GM18907 (cell line): ENCODE measurements at regions not wholly inside any gene's neighbourhood (a gene's known extent, or its start where the extent isn't known, plus 50 kb on each side); places are given as distances from the start of the nearest gene placed in this dataset.
A peak's percentile ranks its signal among the peaks of the same experiment; 100 is the strongest.
"Not testable (repeated sequence)": the region's sequence is repeated elsewhere in the genome, so short reads cannot be mapped to it uniquely, and the experiment has no call there.

Experiments used
- ATAC-seq: cut with Tn5 transposase; IDR thresholded peaks from one replicate; pipeline ENCODE4 v1.9.1; 2021; ENCODE audit warnings: mild to moderate bottlenecking, moderate library complexity; ENCODE audit not compliant: unreplicated experiment

GRCh38 chr9:2425676-2426075 lies 195.9 kb upstream of the VLDLR start:
- no peak for ATAC-seq

GRCh38 chr9:2427120-2427891 lies 194.3 kb upstream of the VLDLR start:
- no peak for ATAC-seq

GRCh38 chr9:2439957-2440356 lies 181.6 kb upstream of the VLDLR start:
- no peak for ATAC-seq

GRCh38 chr9:2443933-2444332 lies 177.7 kb upstream of the VLDLR start:
- not testable (repeated sequence) for ATAC-seq

GRCh38 chr9:2448193-2448738 lies 173.3 kb upstream of the VLDLR start:
- ATAC-seq, result no peak

- ATAC-seq, result no peak
Observed at GRCh38 chr9:2453106-2453505, 168.5 kb upstream of the VLDLR start.

- no peak for ATAC-seq
Observed at GRCh38 chr9:2453701-2454100, 167.9 kb upstream of the VLDLR start.

GRCh38 chr9:2459756-2460155 lies 161.8 kb upstream of the VLDLR start:
- ATAC-seq, result no peak

GRCh38 chr9:2461892-2462291 lies 159.7 kb upstream of the VLDLR start:
- no peak for ATAC-seq

- no peak for ATAC-seq
Observed at GRCh38 chr9:2464624-2465023, 157.0 kb upstream of the VLDLR start.

GRCh38 chr9:2465516-2465915 lies 156.1 kb upstream of the VLDLR start:
- ATAC-seq, result no peak

- ATAC-seq, result peak; percentile 99
Observed at GRCh38 chr9:2465921-2466460, 155.6 kb upstream of the VLDLR start.

- ATAC-seq, result no peak
Observed at GRCh38 chr9:2466703-2467102, 154.9 kb upstream of the VLDLR start.

GRCh38 chr9:2469681-2470221 lies 151.8 kb upstream of the VLDLR start:
- ATAC-seq, result no peak

- no peak for ATAC-seq
Observed at GRCh38 chr9:2473681-2474080, 147.9 kb upstream of the VLDLR start.

- ATAC-seq, result no peak
Observed at GRCh38 chr9:2477755-2478154, 143.8 kb upstream of the VLDLR start.

- ATAC-seq, result no peak
Observed at GRCh38 chr9:2478421-2478820, 143.2 kb upstream of the VLDLR start.

- no peak for ATAC-seq
Observed at GRCh38 chr9:2479056-2479565, 142.5 kb upstream of the VLDLR start.

GRCh38 chr9:2480255-2480837 lies 141.2 kb upstream of the VLDLR start:
- ATAC-seq, result no peak

GRCh38 chr9:2481216-2481615 lies 140.4 kb upstream of the VLDLR start:
- ATAC-seq, result no peak

GRCh38 chr9:2486988-2487387 lies 134.6 kb upstream of the VLDLR start:
- no peak for ATAC-seq
